Fibroblast of pulmonary artery (primary cell): ENCODE measurements at regions not wholly inside any gene's neighbourhood (a gene's known extent, or its start where the extent isn't known, plus 50 kb on each side); places are given as distances from the start of the nearest gene placed in this dataset.
"Not testable (repeated sequence)": the region's sequence is repeated elsewhere in the genome, so short reads cannot be mapped to it uniquely, and the experiment has no call there.

Experiments used
- DNase-seq: peaks from one replicate; pipeline ENCODE4 v3.0.0-alpha.2; 2010; ENCODE audit warnings: low read depth
- H3K4me3 ChIP-seq: replicated peaks from 2 replicates; pipeline ENCODE4 v1.5.1; 2011; ENCODE audit warnings: low read depth, mild to moderate bottlenecking, control low read depth, low read length, moderate library complexity
- TF ChIP-seq, protein P1 (sequence below): IDR thresholded peaks from 2 replicates; pipeline ENCODE4 v1.5.1; 2011; ENCODE audit warnings: mild to moderate bottlenecking, control low read depth, low read length, inconsistent platforms; ENCODE audit errors: missing control alignments

- TF ChIP-seq, protein P1, sequence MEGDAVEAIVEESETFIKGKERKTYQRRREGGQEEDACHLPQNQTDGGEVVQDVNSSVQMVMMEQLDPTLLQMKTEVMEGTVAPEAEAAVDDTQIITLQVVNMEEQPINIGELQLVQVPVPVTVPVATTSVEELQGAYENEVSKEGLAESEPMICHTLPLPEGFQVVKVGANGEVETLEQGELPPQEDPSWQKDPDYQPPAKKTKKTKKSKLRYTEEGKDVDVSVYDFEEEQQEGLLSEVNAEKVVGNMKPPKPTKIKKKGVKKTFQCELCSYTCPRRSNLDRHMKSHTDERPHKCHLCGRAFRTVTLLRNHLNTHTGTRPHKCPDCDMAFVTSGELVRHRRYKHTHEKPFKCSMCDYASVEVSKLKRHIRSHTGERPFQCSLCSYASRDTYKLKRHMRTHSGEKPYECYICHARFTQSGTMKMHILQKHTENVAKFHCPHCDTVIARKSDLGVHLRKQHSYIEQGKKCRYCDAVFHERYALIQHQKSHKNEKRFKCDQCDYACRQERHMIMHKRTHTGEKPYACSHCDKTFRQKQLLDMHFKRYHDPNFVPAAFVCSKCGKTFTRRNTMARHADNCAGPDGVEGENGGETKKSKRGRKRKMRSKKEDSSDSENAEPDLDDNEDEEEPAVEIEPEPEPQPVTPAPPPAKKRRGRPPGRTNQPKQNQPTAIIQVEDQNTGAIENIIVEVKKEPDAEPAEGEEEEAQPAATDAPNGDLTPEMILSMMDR: no peak
- H3K4me3 ChIP-seq: no peak overlapping the region
- DNase-seq: no peak
Measured at GRCh38 chr1:166730299-166730888, 108.9 kb upstream of the POGK start.

DNA sequence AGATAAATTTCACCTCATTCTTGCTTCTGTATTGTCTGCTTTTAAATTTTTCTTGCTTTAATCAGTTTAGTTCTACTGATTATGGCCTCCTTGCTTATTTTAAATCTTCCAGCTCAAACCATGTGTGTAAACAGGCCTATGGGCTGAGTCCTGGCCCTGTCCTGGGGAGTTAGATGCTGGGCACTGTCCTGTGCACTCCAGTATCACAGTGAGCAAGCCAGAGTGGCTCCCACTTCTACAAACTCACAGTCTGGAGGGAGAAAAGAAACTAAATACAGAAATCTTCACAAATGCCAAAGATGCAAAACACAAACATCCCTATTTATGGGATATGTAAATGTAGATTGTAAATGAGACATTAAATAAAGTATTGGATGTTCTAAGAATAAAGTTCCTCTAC, 101.1 kb upstream of the POGK start:
- H3K4me3 ChIP-seq: no peak overlapping the region

GRCh38 chr1:166738873-166739272, 100.4 kb upstream of the POGK start:
- no peak overlapping the region for H3K4me3 ChIP-seq
- no peak for DNase-seq
- TF ChIP-seq, protein P1: no peak

More for the DNA sequence above, 101.1 kb upstream of the POGK start:
- TF ChIP-seq, protein P1: no peak
- no peak for DNase-seq

DNA sequence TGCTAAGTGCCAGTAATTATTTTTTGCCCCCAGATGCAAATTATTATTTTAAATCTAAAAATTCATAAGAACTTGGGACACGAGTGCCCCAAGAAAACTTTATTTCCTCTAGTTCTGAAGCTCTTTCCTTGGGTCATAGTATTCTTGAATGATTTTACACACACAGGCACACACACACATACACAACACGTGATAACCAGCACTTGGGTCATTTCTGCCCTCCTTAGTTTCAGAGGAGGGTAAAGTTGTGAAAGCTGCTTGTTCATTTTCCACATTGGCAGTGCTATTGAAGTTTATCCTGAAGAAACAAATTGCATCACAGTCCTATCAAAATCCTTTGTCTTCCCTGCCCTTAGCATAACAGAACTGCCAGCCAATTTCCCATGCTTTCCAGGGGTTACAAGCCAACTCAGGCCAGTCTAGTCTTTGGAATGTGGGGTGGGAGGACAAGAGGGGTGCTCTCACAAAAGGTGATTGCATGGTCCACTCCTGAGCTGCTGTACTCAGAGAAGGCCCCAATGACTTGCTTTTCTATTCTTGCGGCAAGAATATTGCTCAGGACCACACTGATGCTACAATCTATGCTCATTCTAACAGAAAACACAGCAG, 98.5 kb upstream of the POGK start:
- no peak for DNase-seq
- TF ChIP-seq, protein P1: no peak
- H3K4me3 ChIP-seq: no peak overlapping the region

GRCh38 chr1:166763318-166763717, 76.0 kb upstream of the POGK start:
- no peak overlapping the region for H3K4me3 ChIP-seq
- TF ChIP-seq, protein P1: no peak
- DNase-seq: no peak

DNA sequence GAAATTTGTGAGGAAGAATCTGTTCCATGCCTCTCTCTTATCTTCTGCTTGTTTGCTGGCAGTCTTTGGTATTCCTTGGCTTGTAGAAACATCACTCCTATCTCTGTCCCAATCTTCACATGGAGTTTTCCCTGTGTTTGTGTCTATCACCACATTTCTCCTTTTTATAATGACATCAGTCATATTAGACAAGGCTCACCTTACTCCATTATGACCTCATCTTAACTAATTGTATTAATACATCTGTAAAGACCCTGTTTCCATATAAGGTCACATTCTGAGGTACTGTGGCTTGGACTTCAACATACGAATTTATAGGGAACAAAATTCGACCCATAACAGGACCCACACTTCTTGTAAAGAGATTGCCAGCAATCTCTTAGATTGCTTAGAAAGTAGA, 72.3 kb upstream of the POGK start:
- TF ChIP-seq, protein P1: no peak
- H3K4me3 ChIP-seq: no peak overlapping the region
- DNase-seq: no peak

- H3K4me3 ChIP-seq, DNase-seq: not testable (repeated sequence)
Measured at GRCh38 chr1:166784646-166785045, 54.6 kb upstream of the POGK start.
